Colonic mucosa (tissue), 4 donors: ENCODE measurements at regions not wholly inside any gene's neighbourhood (a gene's known extent, or its start where the extent isn't known, plus 50 kb on each side); places are given as distances from the start of the nearest gene placed in this dataset.

Experiments used
- DNase-seq: peaks from one replicate; pipeline ENCODE4 v3.0.0-alpha.2; 2020
- H3K27ac ChIP-seq: fragments of 200-600 bp; one replicate; pipeline ENCODE4 v1.8.0; 2021
- H3K27me3 ChIP-seq: fragments of 200-600 bp; one replicate; pipeline ENCODE4 v1.8.0; 2021
- H3K36me3 ChIP-seq: fragments of 200-600 bp; one replicate; pipeline ENCODE4 v1.8.0; 2021
- H3K4me1 ChIP-seq: fragments of 200-600 bp; one replicate; pipeline ENCODE4 v1.8.0; 2021; ENCODE audit warnings: mild to moderate bottlenecking
- H3K4me3 ChIP-seq: fragments of 200-600 bp; one replicate; pipeline ENCODE4 v1.8.0; 2021
- H3K9ac ChIP-seq, 2 donors: one replicate each; pipeline ENCODE4 v1.7.0; 2013; ENCODE audit warnings: control low read depth in 2 of 2, low read depth in 2 of 2, low read length in 2 of 2
- H3K9me3 ChIP-seq: fragments of 200-600 bp; one replicate; pipeline ENCODE4 v1.8.0; 2021
- CTCF ChIP-seq: fragments of 200-600 bp; IDR thresholded peaks from one replicate; pipeline ENCODE4 v1.8.0; 2022; ENCODE audit warnings: antibody characterized with exemption, mild to moderate bottlenecking
- intact Hi-C: fragments of 100-400 bp; cut with DNase I; formaldehyde crosslinking; loops from one replicate; pipeline ENCODE4 v1.14.1; 2022
- donor health status: healthy.
- donor health status: DM: no; HTN: no; CAD: no.
- donor health status: DM: no; HTN: no; CAD: no.

- H3K36me3 ChIP-seq = no peaks in the 10 kb centered on the region
Observed at GRCh38 chr12:126144603-126145002, 1079.4 kb downstream of the AACS start.

DNA sequence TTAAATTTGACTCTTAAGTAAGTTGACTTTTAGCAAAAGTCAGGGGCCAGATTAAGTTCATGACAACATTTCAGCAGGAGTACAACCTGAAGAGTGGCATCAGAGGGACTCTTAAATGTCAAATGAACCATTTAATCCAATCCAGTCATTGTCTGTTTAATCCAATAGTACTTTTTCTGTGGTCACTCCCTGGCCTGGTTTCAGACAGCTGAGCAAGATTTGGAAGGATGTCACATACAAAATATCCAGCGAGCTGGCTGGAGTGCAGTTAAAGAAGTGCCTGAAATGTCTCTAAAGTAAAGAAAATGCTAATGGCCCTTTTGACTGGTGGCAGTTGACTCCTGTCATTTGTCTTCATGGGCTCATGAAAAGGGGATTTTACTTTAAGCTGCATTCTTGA is 1082.1 kb downstream of the AACS start:
- intact Hi-C loops = no loop called here
- Histone ChIP-seq H3K27ac (no peak overlapping the region), H3K4me3 (no peak overlapping the region), H3K36me3 (no peaks in the 10 kb centered on the region), H3K9me3 (no peaks in the 10 kb centered on the region), H3K27me3 (no peaks in the 10 kb centered on the region), H3K9ac (no peak overlapping the region), H3K4me1 (no peaks in the 10 kb centered on the region)
- no peak for TF ChIP-seq CTCF
- DNase-seq = no peak

More at GRCh38 chr12:126144603-126145002, 1079.4 kb downstream of the AACS start:
- H3K27me3 ChIP-seq = no peaks in the 10 kb centered on the region
- intact Hi-C loops = no loop called here
- no peaks in the 10 kb centered on the region for H3K9me3 ChIP-seq
- H3K27ac ChIP-seq = no peak overlapping the region
- no peak for TF ChIP-seq CTCF
- no peaks in the 10 kb centered on the region for H3K4me1 ChIP-seq
- no peak overlapping the region for H3K9ac ChIP-seq
- no peak for DNase-seq
- no peak overlapping the region for H3K4me3 ChIP-seq

- Histone ChIP-seq H3K9ac (no peak overlapping the region), H3K4me1 (no peaks in the 10 kb centered on the region), H3K4me3 (no peak overlapping the region), H3K27ac (no peak overlapping the region), H3K9me3 (no peaks in the 10 kb centered on the region), H3K36me3 (no peaks in the 10 kb centered on the region), H3K27me3 (no peaks in the 10 kb centered on the region)
- no peak for DNase-seq
- intact Hi-C loops = no loop called here
- no peak for TF ChIP-seq CTCF
Observed at GRCh38 chr12:126156806-126157574, 1091.8 kb downstream of the AACS start.

GRCh38 chr12:126157575-126157966 is 1092.3 kb downstream of the AACS start:
- Histone ChIP-seq H3K27me3 (no peaks in the 10 kb centered on the region), H3K9me3 (no peaks in the 10 kb centered on the region), H3K36me3 (no peaks in the 10 kb centered on the region), H3K27ac (no peak overlapping the region), H3K4me3 (no peak overlapping the region), H3K9ac (no peak overlapping the region), H3K4me1 (no peaks in the 10 kb centered on the region)
- DNase-seq = no peak
- intact Hi-C loops = no loop called here
- no peak for TF ChIP-seq CTCF

GRCh38 chr12:126159139-126159538 is 1093.9 kb downstream of the AACS start:
- H3K4me1 ChIP-seq = no peaks in the 10 kb centered on the region
- intact Hi-C loops = no loop called here
- DNase-seq = no peak
- H3K27me3 ChIP-seq = no peaks in the 10 kb centered on the region
- H3K4me3 ChIP-seq = no peak overlapping the region
- TF ChIP-seq CTCF = no peak
- no peak overlapping the region for H3K27ac ChIP-seq
- H3K36me3 ChIP-seq = no peaks in the 10 kb centered on the region
- no peaks in the 10 kb centered on the region for H3K9me3 ChIP-seq
- H3K9ac ChIP-seq = no peak overlapping the region
